HG02943 (cell line): ENCODE measurements at regions not wholly inside any gene's neighbourhood (a gene's known extent, or its start where the extent isn't known, plus 50 kb on each side); places are given as distances from the start of the nearest gene placed in this dataset.

Experiments
- ATAC-seq: cut with Tn5 transposase; IDR thresholded peaks from one replicate; pipeline ENCODE4 v1.9.1; 2021; ENCODE audit warnings: mild to moderate bottlenecking, low read depth, moderate library complexity; ENCODE audit not compliant: unreplicated experiment

DNA sequence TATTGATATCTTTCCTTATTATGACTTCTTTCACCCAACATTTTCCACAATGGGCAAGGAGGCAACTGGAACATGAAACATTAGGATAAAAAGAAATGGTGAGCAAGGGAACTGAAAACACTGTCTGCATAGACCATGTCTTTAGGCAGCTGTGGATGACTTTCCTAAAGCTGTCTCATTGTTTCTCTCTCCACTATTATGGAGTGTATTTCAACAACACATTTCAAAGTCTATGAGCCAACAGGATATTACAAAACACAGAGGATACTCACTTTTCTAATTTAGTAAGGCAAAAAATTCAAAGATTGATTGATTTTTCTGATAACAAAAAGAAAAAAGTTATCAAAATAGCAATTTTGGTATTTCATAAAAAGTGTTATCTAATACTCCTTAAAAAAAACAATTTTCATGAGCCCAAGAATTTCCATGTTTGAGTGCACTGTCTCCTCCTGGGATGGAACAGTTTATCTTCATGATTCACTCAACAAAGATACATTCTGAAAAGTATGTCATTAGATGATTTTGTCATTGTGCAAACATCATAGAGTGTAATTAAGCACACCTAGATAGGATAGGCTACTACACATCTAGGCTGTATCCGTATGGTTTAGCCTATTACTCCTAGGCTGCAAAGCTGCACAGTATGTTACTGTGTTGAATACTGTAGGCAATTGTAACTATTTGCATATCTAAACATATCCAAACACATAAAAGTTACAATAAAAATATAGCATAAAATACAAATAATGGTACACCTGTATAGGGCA, 1568.4 kb downstream of the SLITRK5 start:
- ATAC-seq = no peak

DNA sequence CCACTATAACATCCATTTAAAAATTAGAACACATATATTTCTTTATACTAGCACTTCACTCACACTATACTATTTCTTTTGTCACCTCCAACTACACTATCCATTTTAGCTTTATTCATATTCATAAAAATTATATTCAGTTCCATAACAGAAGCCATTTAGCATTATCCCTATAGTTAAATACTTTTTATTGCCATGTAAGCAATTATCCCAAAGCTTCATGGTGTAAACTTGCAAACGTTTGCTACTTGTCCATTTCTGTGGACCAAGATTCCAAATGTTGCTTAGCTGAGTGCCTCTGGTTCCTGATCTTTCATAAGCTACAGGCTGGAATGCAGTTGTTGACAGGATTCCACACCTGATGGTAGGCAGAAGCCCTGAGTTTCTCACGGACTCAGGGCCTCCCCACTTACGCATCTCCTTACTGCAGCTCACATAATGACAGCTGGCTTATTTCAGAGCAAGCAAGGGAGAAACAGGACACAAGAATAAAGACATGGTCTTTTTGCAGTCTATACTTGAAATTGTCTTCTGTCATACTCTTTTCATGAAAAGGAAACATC, 1584.8 kb downstream of the SLITRK5 start:
- no peak for ATAC-seq

DNA sequence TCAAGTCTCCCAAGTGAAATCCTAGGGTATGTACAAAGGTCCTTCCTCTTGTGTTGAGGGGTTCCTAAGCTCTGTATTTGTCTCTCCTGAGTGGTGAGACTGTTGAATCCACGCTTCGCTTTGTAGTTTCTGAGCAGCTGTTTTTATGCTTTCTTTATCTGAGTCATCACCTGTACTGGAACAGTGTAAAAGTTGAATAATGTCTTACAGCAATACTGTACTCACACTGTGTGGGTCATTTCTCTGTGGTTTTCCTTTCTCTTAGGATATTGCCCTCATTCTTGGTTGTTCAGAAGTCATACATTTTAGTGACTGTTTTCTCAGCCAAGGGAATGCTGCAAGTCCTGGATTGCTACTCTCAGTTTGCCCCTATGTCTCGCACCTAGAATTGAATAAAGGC, 1596.6 kb downstream of the SLITRK5 start:
- ATAC-seq = no peak

DNA sequence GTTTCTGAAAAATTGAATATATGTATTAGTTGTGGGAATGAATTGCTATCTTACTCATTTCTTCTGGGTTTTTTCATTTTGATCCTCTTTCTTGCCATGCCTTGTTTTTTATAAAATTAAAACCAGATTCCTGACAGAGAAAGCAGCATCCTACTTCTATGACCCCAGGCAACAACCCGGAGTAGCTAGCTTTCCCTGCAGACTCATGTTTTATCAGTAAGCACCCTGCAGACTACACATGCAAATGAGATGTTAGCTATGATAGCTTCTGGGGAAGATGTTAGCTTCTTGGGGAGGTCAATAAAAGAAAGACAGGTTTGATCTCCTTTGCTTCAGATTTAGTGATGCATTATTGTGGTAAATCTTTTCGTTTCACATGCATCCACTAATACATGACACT, 1598.6 kb downstream of the SLITRK5 start:
- ATAC-seq = no peak

DNA sequence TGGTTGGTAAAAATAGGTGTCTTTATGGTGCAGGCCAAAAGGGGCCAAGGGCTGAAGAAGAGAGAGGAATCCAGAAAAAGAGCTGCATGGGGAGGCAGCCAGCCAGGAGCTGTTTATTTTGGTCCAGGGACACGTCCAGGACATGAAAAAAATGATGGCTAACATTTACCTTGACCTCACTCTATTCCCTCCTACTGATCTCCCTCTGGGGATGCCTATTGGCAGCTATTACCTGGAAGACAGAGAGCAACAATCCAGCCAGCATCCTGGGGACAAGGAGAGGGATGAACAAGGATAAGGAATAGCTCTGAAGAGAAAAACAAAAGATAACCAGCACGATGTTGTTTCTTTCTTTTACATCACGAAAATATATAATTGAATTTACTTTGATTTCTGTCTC, 1599.6 kb downstream of the SLITRK5 start:
- no peak for ATAC-seq

DNA sequence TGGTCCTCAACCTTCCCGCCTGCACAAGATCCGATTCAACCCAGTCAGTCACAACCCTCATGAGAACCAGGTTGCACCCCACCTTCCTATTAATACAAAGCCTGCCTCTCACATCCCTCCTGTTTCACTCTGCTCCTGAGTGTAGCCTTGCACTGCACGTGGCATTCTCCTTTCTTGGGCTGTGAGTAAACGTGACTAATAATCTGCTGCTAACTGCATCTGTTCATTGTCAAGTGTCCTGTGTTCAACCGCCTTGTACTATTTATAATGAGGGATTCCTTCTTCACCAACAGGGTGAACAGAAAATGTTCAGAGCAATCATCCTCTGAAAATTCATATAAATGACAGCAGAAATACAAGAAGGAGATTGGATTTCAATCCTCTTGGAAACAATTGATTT, 1608.2 kb downstream of the SLITRK5 start:
- ATAC-seq = no peak

DNA sequence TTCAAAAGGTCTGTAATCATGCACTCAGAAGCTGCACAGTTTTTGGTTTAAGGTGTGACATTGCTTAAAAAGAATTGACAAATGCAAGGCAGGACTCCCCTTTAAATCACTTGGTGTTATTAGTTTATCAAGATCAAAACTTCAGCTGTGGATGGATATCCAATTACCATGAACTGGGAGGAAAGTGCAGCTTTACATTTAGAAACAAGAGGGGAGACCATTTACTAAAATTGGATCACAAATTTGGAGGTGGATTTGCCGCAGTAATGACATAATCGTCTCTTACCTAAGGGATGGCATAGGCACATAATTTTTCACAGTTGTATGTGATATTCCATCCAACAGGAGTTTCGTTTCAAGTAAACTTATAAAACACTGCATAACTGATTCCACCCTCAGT, 1610.2 kb downstream of the SLITRK5 start:
- ATAC-seq = no peak

DNA sequence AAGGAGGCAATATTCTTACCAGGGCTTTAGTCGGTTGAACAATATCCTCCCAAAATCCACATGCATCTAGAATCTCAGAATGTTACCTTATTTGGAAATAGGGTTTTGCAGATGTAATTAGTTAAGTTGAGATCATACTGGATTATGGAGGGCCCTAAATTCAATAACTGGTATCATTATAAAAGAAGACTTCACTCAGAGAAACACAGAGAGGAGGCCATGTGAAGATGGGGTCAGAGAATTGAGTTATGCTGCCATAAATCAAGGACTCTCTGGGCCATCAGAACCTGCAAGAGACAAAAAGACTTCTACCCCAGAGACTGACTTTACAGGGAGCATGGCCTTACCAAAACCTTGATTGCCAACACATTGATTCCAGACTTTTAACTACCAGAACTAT, 1611.1 kb downstream of the SLITRK5 start:
- no peak for ATAC-seq

DNA sequence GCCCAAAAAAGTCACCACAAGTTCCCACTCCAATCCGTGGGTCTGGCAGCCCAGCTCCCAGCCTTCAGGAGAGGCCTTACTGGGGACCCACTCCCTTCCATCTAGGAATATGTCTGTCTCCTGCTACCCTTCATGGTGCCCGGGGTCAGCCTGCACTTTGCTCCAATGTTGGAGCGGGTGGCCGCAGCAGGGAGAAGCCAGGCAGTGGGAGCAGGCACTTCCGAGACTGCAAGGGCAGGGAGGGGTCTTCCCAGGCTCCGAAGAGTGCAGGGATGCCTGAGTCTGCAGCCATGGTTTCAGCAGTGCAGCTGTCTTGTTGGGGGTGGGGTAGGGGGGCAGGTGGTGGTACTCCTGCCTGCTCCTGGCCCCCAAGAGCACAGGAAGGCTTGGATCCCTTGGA, 1616.2 kb downstream of the SLITRK5 start:
- ATAC-seq = no peak

DNA sequence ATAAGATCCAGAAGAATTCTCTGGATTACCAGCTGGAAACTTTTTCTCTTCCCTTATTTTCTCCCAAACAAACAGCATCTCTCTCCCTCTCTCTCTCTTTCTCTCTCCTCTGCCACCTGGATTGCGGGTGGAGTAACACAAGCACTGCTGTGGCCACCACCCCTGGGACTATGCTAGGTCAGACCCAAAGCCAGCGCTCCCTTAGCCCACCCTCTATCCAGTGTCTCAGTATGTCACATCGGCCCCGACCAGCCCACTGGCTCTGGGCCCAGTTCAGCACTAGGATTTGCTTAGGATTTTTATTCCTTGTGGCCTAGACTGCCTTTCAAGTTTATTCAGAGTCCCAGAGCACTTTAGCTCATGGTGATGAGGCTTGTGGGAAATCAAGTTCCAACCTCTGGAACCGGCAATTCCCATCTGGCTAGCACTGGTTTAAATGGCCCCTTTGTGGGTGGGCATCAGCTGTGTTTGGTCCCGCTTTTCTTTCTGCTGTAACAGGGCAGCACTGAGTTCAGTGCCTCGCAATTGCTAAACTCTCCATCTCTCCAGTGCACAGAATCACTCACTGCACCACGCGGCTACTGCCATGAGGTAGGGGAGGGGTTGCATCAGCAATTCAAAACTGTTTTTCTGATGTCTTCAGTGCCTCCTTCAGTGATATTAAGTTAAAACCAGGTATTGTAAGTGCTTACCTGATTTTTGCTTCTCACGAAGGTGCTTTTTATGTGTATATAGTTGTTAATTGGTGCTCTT, 1623.1 kb downstream of the SLITRK5 start:
- no peak for ATAC-seq

DNA sequence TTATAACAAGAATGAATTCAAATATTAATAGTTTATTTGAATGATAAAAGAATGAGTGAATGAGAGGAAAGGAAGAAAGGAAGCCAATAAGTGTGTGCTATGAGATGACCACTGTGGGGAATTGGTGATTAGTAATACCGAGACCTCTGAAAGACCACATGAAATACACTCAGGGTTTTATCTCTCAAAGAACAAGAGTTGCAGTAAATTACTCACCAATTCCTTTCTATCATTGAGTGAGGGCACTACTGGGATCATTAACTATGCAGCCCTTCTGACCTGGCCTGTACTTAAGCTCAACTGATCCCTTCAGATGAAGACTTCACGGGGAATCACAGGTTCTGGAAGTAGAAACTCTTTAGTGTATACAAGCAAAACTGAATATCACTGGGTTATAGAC, 1636.1 kb downstream of the SLITRK5 start:
- no peak for ATAC-seq

DNA sequence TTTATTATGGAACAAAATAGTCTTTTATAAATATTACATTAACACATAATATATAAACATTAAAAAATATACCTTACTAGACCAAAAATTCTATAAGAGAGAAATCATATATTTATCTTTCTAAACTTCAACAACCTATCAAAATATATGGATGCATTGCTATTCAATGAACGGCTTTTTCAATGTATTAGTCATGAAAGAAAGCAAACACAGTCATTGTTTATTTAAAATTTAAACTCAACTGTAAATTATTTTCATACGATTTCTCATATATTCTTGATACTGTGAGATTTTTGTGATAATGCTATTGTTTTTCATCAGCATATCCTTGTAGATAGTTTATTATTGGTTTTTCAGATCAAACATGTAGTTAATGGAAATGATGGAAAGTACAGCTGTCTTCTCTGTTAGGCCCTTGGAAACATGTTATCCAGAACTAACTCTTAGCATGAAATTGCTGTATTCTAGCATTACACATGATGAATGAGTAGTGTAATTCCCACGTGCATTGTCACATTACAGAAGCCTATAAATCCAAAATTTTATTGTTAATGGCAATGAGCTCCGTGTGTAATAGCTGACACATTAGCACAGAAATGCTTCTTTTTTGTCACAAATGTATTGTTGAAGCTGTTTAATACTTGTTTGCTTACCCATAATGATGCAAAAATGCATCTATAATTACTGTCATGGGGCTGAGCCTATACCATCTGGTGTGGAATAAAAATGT, 1639.9 kb downstream of the SLITRK5 start:
- no peak for ATAC-seq

DNA sequence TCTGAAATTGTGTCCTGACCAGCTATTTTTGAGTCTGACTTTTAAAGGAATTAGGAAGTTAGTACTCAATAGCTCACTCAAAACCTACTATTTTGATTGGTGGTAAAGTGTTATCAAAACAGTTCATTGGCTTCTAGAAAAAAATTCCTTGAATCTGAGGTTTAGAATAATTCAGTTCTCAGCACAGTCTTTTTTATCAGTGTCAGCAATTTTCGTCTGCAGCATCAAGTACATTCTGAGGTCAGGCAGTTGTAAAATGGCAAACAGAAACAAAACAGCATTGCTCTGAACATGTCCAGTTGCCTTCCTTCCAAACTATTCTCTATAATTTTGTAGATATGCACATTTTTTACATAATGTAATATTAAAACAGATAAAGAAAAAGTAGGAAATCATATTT, 1644.1 kb downstream of the SLITRK5 start:
- ATAC-seq = no peak

DNA sequence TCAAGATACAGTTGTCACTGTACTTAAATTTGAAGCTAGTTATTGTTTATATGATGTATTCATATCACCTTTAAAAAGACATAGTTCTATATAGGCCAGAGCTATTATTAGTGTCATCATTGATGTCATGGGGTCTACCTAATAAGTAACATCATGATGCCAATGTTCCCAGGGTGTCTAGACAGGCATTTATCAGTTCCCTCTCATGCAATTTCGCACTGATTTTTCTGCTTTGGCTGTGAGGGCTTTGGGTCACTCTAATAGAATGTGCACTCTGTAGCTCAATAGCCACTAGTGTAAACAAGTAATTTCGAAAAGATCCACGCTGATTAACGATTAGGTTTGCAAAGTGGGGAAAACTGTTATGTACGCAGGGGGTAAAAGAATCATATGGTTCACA, 1651.3 kb downstream of the SLITRK5 start:
- no peak for ATAC-seq

DNA sequence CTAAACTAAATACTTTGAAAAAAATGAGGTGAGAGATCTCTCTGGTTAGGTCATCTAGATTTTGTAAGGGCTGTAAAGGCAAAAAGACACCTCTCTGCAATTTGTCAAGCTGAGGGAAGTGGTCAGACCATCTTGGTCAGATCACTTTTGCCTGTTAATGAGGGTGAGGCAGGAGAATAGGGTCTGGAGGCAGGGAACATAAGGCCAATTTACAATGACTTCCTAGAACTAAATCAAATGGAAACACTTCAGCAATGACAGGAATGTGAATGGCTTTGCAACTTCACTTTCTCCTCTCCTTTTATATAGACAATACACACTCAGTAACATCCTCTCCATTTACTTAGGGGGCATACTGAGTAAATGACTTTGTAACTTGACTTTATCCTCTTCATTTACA, 1653.4 kb downstream of the SLITRK5 start:
- no peak for ATAC-seq

DNA sequence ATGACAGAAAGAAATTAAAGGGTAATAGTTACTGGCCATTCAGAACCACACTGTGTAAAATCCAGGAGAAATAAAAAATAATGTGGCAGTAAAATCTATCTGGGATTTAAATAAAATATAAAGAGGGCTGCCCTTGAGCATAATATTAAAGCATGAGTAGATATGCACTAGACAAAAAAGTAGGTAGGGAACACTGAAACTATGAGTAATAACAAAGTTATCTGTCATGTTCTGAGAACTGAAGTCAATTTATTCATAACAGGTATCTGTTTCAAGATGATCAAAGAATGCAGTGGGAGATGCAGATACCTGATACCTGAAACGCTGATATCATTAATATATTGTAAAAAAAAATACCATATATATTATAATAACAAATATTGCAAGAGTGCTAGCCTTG, 1672.0 kb downstream of the SLITRK5 start:
- ATAC-seq = no peak

DNA sequence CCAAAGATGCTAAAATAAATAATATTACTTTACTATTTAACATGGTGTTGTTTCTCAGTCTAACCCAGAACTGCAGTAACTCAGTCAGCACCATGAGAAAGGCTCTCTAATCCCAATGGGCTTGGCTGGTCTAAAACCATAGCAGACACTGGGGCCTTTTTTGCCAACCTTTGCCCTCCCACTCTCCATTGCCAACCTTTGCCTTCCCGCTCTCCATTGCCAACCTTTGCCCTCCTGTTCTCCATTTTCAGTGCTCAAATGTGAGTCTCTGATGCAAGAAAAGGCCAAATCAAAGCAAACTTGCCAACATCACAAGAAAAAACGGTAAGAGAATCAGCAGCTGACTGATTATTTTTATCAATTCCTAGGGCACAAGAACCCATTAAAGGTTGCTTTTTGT, 1681.2 kb downstream of the SLITRK5 start:
- ATAC-seq = no peak

DNA sequence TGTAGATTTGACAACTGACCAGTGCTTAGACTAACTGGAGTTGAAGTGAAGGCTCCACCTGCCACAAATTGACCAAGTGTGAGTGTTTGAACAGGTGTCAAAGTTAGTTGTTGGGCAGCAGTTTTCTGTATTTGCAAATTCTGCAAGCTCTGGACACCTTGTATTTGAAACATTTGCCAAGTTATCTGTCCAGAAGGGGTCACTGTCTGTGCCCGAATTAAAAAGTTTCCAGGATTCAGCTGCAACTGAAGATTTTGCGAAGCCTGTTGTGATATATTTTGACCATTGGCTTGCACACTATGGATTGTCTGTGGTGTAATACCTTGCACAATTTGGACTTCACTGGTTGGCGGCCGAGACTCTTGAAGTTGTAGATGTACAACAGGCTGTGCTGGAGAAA, 1690.7 kb downstream of the SLITRK5 start:
- ATAC-seq = no peak

DNA sequence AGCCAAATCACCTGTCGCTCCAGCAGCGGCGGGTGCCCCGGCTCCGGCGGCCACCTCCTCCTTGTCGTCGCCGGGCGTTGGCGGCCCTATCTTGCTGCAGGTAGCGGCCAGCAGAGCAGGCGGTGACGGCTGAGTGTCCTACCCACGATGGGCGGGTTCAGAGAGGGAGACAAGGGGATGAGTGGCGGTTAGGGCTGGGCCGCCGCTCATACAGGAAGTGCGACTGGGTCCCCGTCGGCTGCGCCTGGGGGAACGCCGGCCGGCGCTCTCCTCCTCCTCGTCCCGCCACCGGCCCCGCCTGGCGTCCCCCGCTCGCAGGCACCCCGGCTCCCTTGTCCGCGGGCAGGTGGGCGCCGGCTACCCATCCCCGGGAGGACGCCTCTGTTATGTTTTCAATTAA, 1692.0 kb downstream of the SLITRK5 start:
- no peak for ATAC-seq

DNA sequence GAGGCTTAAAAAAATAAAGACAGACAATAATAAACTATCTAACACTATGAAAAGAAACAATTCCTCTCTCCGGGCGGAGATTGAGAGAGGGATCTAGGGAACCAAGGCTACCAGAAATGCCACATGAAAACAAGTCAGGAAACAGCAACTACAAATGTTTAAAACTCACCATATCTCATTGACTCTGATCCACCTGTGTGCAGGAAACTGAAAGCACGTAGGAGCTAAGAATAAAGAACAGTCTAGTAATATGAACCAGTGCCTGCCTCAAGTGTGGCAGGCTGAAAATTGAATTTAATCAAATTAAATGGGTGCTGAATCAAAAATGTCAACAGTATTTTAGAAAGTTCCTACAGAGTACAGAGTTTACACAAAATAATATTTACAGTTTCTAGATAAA, 1701.0 kb downstream of the SLITRK5 start:
- ATAC-seq = no peak

DNA sequence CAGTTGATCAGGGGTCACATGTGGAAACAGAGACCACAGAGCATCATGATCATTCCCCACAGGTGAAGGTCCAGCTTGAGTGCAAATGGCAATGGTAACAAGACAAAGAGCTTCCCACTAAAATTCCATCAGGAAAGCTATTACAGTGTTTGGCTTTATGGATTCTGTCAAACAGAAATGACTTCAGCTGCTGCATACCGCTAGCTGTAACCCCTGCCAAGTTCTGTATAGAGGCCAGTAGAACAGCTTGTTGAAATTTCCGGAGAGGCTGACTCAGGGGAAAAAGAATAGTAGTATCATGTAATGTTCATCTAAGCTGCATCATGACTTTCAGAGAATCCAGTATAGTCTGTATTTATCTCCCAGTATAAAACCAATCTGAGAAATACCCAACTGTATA, 1704.7 kb downstream of the SLITRK5 start:
- no peak for ATAC-seq
